GM12878 (cell line): ENCODE measurements at regions not wholly inside any gene's neighbourhood (a gene's known extent, or its start where the extent isn't known, plus 50 kb on each side); places are given as distances from the start of the nearest gene placed in this dataset.

Source experiments
- ATAC-seq: fragments of 200-7000 bp; cut with Tn5 transposase; 3 replicates; pipeline ENCODE4 v1.9.1; 2020; ENCODE audit warnings: mild to moderate bottlenecking, moderate library complexity
- BruUV-seq: library from RNA; stranded (reverse); fragments of 400-500 nt; replicated peaks from 2 replicates; lab custom pipeline; 2021; lab: Mats Ljungman, UMichigan
- CTCF ChIA-PET: fragments of 300-600 bp; sonication (Branson Sonifier 250); formaldehyde crosslinking; extraction: SDS; loops from one replicate; lab custom pipeline; 2021; ENCODE audit warnings: inconsistent platforms; lab: Yijun Ruan, JAX
- POLR2A ChIA-PET: fragments of 350-600 bp; formaldehyde crosslinking; extraction: SDS; loops from one replicate; lab custom pipeline; 2021; ENCODE audit warnings: inconsistent platforms; lab: Charles Lee
- RAD21 ChIA-PET: fragments of 300-600 bp; sonication (Branson Sonifier 250); formaldehyde crosslinking; loops from one replicate; lab custom pipeline; 2023; ENCODE audit warnings: antibody characterized with exemption; ENCODE audit not compliant: unreplicated experiment; lab: Charles Lee
- SMC1A ChIA-PET: fragments of 300-600 bp; sonication (Branson Sonifier 250); formaldehyde crosslinking; loops from one replicate; lab custom pipeline; 2023; ENCODE audit not compliant: unreplicated experiment, uncharacterized antibody; lab: Charles Lee
- DNase-seq: peaks from one replicate; pipeline ENCODE4 v3.0.0-alpha.2; 2011; ENCODE audit warnings: low read depth, low spot score
- FAIRE-seq: peaks from 3 replicates; lab custom pipeline; 2011; peaks lifted over from hg19 to GRCh38; lab: Jason Lieb, UNC
- H2AFZ ChIP-seq: 2 replicates; pipeline ENCODE4 v1.6.0; 2011; ENCODE audit warnings: low read depth, low read length, control low read depth; ENCODE audit not compliant: control insufficient read depth
- H3K27ac ChIP-seq: 2 replicates; pipeline ENCODE4 v1.5.1; 2011; ENCODE audit warnings: control low read depth; ENCODE audit not compliant: control insufficient read depth, insufficient read depth
- H3K27me3 ChIP-seq, 2 experiments: replicated peaks in 1 of 2; 2 replicates each; pipeline versions ENCODE4 v1.6.0 to v1.6.1; 2011; ENCODE audit warnings: low read length in 1 of 2; ENCODE audit not compliant: control insufficient read depth in 2 of 2, insufficient read depth in 2 of 2
- H3K36me3 ChIP-seq, 2 experiments: 2 replicates each; pipeline ENCODE4 v1.5.1; 2011; ENCODE audit warnings: low read length in 1 of 2; ENCODE audit not compliant: control insufficient read depth in 2 of 2, insufficient read depth in 2 of 2
- H3K4me1 ChIP-seq: 2 replicates; pipeline ENCODE4 v1.6.1; 2011; ENCODE audit warnings: mild to moderate bottlenecking, low read length, moderate library complexity, mixed read lengths; ENCODE audit not compliant: control insufficient read depth, insufficient read depth
- H3K4me2 ChIP-seq: 2 replicates; pipeline ENCODE4 v1.6.0; 2011; ENCODE audit warnings: control low read depth; ENCODE audit not compliant: control insufficient read depth, insufficient read depth
- H3K4me3 ChIP-seq: fragments of 200-600 bp; sonication (generic); 2 replicates; pipeline ENCODE4 v1.5.1; 2016
- H3K79me2 ChIP-seq: 2 replicates; pipeline ENCODE4 v1.6.0; 2011; ENCODE audit warnings: low read length; ENCODE audit not compliant: control insufficient read depth, insufficient read depth
- H3K9ac ChIP-seq: 2 replicates; pipeline ENCODE4 v1.8.0; 2011; ENCODE audit warnings: low read length, control low read depth, mixed read lengths; ENCODE audit not compliant: control insufficient read depth, insufficient read depth
- H3K9me3 ChIP-seq: replicated peaks from 3 replicates; pipeline ENCODE4 v1.5.1; 2011; ENCODE audit warnings: mild to moderate bottlenecking, low read length; ENCODE audit not compliant: control insufficient read depth, insufficient read depth
- H4K20me1 ChIP-seq: 2 replicates; pipeline ENCODE4 v1.6.0; 2011; ENCODE audit not compliant: control insufficient read depth, insufficient read depth
- CBX3 ChIP-seq: fragments of 200-600 bp; sonication (generic); IDR thresholded peaks from 2 replicates; pipeline ENCODE4 v1.6.1; 2016; ENCODE audit warnings: low read depth, borderline replicate concordance
- SMAD1 ChIP-seq: fragments of 450-650 bp; IDR thresholded peaks from 2 replicates; pipeline ENCODE4 v1.6.1; 2018; ENCODE audit warnings: mild to moderate bottlenecking, low read depth; ENCODE audit not compliant: partially characterized antibody
- SP1 ChIP-seq: IDR thresholded peaks from one replicate; pipeline ENCODE4 v1.6.1; 2011; ENCODE audit warnings: low read depth, low read length
- WGBS: methylation state at CpG from one replicate; pipeline ENCODE4 v1.1.6; 2016; ENCODE audit warnings: low lambda C conversion rate; ENCODE audit not compliant: insufficient replicate concordance, insufficient coverage; ENCODE audit errors: missing lambda C conversion rate; 5-methylcytosine and 5-hydroxymethylcytosine counted together
- in situ Hi-C: fragments of 300-500 bp; cut with MboI; formaldehyde crosslinking; loops from 9 replicates; pipeline ENCODE4 v1.14.3; 2018; ENCODE audit warnings: mixed read lengths
- intact Hi-C: fragments of 100-400 bp; cut with micrococcal nuclease; formaldehyde crosslinking; loops from one replicate; pipeline ENCODE4 v1.14.2; 2022; ENCODE audit not compliant: unreplicated experiment
- TF ChIP-seq, protein P1 (sequence below): fragments of 150-350 bp; IDR thresholded peaks from 2 replicates; pipeline ENCODE4 v1.6.1; 2014; ENCODE audit warnings: mild to moderate bottlenecking, low read depth, low read length

DNA sequence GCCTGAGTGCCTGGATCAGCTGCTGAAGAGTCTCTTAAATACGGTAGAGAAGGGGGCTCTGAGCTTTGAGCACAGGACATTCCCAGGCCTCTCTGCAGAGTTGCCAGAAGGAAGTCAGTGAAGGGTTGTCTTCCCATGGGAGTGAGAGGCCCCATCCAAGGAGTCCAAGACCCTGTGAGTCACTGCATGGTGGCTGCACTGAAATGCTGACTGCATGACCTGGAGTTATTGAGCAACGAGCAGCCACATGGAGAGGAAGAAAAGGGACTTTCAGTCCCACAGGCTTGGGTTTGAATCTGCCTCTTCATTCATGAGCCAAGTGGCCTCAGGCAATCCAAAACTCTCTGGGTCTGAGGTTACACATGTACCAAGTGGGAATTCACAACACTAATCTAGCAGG, 69.6 kb upstream of the RASGRF1 start:
- 9% methylated on average over 2 of the region's 2 CpGs for WGBS
- in situ Hi-C loops (no loop called here), intact Hi-C loops (no loop called here)
- ATAC-seq (no peak), DNase-seq (no peak), FAIRE-seq (no peak)
- H3K4me2 ChIP-seq: no peak overlapping the region
- no peaks in the 10 kb centered on the region; the same call in 2 of the 3 replicates for H3K9me3 ChIP-seq
- H3K4me3 ChIP-seq: no peak overlapping the region
- no peaks in the 10 kb centered on the region for H4K20me1 ChIP-seq
- no peaks in the 10 kb centered on the region for H3K27me3 ChIP-seq
- H3K36me3 ChIP-seq: no peaks in the 10 kb centered on the region
- H2AFZ ChIP-seq: no peak overlapping the region
- ChIA-PET RAD21 (no interaction called here), SMC1A (no interaction called here), CTCF (no interaction called here), POLR2A (interaction anchor here (0.6 kb wide), 1 partner anchor 1825 kb away, joined by 4 read pairs; no protein-coding TSS in a partner anchor)
- no peak overlapping the region for H3K9ac ChIP-seq
- no TSS peak for BruUV-seq
- no peaks in the 10 kb centered on the region for H3K79me2 ChIP-seq
- TF ChIP-seq SMAD1 (no peak), CBX3 (no peak), SP1 (no peak)
- TF ChIP-seq, protein P1, sequence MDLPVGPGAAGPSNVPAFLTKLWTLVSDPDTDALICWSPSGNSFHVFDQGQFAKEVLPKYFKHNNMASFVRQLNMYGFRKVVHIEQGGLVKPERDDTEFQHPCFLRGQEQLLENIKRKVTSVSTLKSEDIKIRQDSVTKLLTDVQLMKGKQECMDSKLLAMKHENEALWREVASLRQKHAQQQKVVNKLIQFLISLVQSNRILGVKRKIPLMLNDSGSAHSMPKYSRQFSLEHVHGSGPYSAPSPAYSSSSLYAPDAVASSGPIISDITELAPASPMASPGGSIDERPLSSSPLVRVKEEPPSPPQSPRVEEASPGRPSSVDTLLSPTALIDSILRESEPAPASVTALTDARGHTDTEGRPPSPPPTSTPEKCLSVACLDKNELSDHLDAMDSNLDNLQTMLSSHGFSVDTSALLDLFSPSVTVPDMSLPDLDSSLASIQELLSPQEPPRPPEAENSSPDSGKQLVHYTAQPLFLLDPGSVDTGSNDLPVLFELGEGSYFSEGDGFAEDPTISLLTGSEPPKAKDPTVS: no peak
- H3K4me1 ChIP-seq: no peaks in the 10 kb centered on the region
- no peak overlapping the region for H3K27ac ChIP-seq
